ENCODE measurements at regions not wholly inside any gene's neighbourhood (a gene's known extent, or its start where the extent isn't known, plus 50 kb on each side); places are given as distances from the start of the nearest gene placed in this dataset.

DNA sequence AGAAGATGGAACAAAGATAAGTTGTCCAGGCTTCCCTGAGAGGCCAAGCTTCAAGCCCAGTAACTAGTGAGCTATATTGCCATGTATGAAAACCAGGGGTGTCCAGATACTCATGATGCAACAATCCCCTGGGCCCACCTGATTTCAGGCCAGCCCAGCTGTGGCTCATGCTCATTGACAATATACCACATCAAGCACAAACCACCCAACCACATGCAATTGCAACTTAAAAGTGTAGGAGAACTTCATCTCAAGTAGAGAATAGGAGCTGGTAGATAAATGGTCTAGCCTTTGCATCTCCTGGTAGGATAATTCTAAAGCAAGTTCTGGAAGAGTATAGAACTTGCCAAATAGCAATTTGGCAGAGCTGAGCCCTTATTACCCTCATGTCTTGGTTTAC is 561.3 kb downstream of the IGSF11 start:
- H3K27ac ChIP-seq (ENCODE audit: extremely low read depth, low read depth, low read length): no peak overlapping the region
- H3K9ac ChIP-seq (ENCODE audit: insufficient read depth in 1 of 2, low read depth in 2 of 2, low read length in 2 of 2): no peak overlapping the region
- ChIA-PET POLR2A (no interaction called here), CTCF (ENCODE audit: low intra/inter-chr PET ratio) (no interaction called here)
- intact Hi-C loops (cut with micrococcal nuclease) (no loop called here), in situ Hi-C loops (cut with MboI) (no loop called here)
- H3K36me3 ChIP-seq (ENCODE audit: control insufficient read depth, insufficient read depth, low read length): no peaks in the 10 kb centered on the region
- H3K4me3 ChIP-seq: no peak overlapping the region
- no peak overlapping the region for H3K4me2 ChIP-seq (ENCODE audit: insufficient read depth, low read length)
- ATAC-seq (no peak), FAIRE-seq (no peak), DNase-seq (ENCODE audit: extremely low read depth in 1 of 4, low spot score in 3 of 4) (no peak)
- no peaks in the 10 kb centered on the region for H3K79me2 ChIP-seq (ENCODE audit: control insufficient read depth, insufficient read depth, low read length)
- BruUV-seq (replicated peaks): no TSS peak
- no peaks in the 10 kb centered on the region for H3K9me3 ChIP-seq (replicated peaks; ENCODE audit: control insufficient read depth, insufficient read depth, low read depth, low read length)
- H4K20me1 ChIP-seq (replicated peaks; ENCODE audit: control insufficient read depth, insufficient read depth, low read length): no peaks in the 10 kb centered on the region
- TF ChIP-seq, protein P1, sequence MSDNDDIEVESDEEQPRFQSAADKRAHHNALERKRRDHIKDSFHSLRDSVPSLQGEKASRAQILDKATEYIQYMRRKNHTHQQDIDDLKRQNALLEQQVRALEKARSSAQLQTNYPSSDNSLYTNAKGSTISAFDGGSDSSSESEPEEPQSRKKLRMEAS (CRISPR knock-in tag; IDR thresholded peaks at IDR 0.05): no peak
- no peak for TF ChIP-seq NR2C1 (IDR thresholded peaks at IDR 0.05)
- TF ChIP-seq NR2C1 (tag; IDR thresholded peaks at IDR 0.05): no peak
- no peak for TF ChIP-seq NRF1 (conservative IDR thresholded peaks at IDR 0.05 in 1 of 2, IDR thresholded peaks at IDR 0.05 in 1 of 2)
- no peak for TF ChIP-seq ZC3H4 (CRISPR knock-in tag; IDR thresholded peaks at IDR 0.05; ENCODE audit: borderline replicate concordance)
- TF ChIP-seq YY1 (IDR thresholded peaks at IDR 0.05; ENCODE audit: borderline replicate concordance in 1 of 3, control insufficient read depth in 1 of 3, extremely low read depth in 1 of 3, insufficient read depth in 3 of 3, insufficient read length in 1 of 3, insufficient replicate concordance in 2 of 3, low read depth in 1 of 3, low read length in 2 of 3): no peak
- no peak for TF ChIP-seq FOXA1 (IDR thresholded peaks at IDR 0.05; ENCODE audit: borderline replicate concordance)
- TF ChIP-seq RBM17 (IDR thresholded peaks at IDR 0.05; ENCODE audit: borderline replicate concordance, low read depth, low read length): no peak
- no peak for TF ChIP-seq ZFP30 (CRISPR knock-in tag; IDR thresholded peaks at IDR 0.05; ENCODE audit: borderline replicate concordance)
- no peak for TF ChIP-seq PML (IDR thresholded peaks at IDR 0.05; ENCODE audit: low read length)
- TF ChIP-seq, protein P2, sequence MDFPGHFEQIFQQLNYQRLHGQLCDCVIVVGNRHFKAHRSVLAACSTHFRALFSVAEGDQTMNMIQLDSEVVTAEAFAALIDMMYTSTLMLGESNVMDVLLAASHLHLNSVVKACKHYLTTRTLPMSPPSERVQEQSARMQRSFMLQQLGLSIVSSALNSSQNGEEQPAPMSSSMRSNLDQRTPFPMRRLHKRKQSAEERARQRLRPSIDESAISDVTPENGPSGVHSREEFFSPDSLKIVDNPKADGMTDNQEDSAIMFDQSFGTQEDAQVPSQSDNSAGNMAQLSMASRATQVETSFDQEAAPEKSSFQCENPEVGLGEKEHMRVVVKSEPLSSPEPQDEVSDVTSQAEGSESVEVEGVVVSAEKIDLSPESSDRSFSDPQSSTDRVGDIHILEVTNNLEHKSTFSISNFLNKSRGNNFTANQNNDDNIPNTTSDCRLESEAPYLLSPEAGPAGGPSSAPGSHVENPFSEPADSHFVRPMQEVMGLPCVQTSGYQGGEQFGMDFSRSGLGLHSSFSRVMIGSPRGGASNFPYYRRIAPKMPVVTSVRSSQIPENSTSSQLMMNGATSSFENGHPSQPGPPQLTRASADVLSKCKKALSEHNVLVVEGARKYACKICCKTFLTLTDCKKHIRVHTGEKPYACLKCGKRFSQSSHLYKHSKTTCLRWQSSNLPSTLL (IDR thresholded peaks at IDR 0.05): no peak
- TF ChIP-seq, protein P3, sequence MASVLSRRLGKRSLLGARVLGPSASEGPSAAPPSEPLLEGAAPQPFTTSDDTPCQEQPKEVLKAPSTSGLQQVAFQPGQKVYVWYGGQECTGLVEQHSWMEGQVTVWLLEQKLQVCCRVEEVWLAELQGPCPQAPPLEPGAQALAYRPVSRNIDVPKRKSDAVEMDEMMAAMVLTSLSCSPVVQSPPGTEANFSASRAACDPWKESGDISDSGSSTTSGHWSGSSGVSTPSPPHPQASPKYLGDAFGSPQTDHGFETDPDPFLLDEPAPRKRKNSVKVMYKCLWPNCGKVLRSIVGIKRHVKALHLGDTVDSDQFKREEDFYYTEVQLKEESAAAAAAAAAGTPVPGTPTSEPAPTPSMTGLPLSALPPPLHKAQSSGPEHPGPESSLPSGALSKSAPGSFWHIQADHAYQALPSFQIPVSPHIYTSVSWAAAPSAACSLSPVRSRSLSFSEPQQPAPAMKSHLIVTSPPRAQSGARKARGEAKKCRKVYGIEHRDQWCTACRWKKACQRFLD (CRISPR knock-in tag; IDR thresholded peaks at IDR 0.05): no peak
- TF ChIP-seq RB1 (IDR thresholded peaks at IDR 0.05; ENCODE audit: low read depth): no peak
- TF ChIP-seq PRPF4 (IDR thresholded peaks at IDR 0.05; ENCODE audit: insufficient read depth, low read depth, low read length, poor library complexity, severe bottlenecking): no peak
- TF ChIP-seq KAT7 (CRISPR knock-in tag; IDR thresholded peaks at IDR 0.05; ENCODE audit: borderline replicate concordance): no peak
- no peak for TF ChIP-seq MCM2 (IDR thresholded peaks at IDR 0.05; ENCODE audit: low read depth)
- no peak for TF ChIP-seq ZNF445 (CRISPR knock-in tag; IDR thresholded peaks at IDR 0.05; ENCODE audit: low read depth)
- H2AFZ ChIP-seq (ENCODE audit: low read depth, low read length): no peak overlapping the region
- H3K27me3 ChIP-seq (ENCODE audit: control insufficient read depth in 2 of 2, insufficient read depth in 2 of 2, low read length in 2 of 2): no peaks in the 10 kb centered on the region
- no peaks in the 10 kb centered on the region for H3K4me1 ChIP-seq (replicated peaks in 1 of 2; ENCODE audit: control insufficient read depth in 2 of 2, insufficient read depth in 2 of 2, low read length in 2 of 2)
- H3K9me1 ChIP-seq (ENCODE audit: control insufficient read depth, insufficient read depth, low read length): no peaks in the 10 kb centered on the region

Data from K562 (cell line).